ENCODE measurements at regions not wholly inside any gene's neighbourhood (a gene's known extent, or its start where the extent isn't known, plus 50 kb on each side); places are given as distances from the start of the nearest gene placed in this dataset.

DNA sequence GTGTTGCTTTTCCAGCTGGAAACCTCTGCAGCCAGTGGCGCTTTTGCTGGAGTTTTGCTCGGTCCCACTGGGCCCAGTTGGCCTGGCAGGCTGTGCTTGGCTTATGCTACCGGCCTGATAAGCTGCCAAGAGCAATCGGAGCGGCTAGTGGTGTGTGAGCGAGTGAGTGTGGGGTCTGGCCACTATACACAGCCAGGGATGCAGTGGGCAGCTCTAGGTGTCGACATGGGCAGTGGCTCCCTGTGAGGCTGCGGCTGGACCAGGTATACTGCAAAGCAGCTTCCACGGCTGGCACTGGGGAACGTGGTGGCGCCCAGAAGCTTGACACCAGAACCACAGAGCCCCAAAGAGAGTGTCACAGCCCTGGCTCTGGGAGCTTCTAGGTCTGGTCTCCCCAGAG is 996.5 kb downstream of the GRIK2 start:
- no peaks in the 10 kb centered on the region for H3K79me2 ChIP-seq (ENCODE audit: control insufficient read depth in 1 of 2, insufficient read depth in 2 of 2, low read length in 2 of 2)
- H2BK15ac ChIP-seq (ENCODE audit: low read length), result no peak overlapping the region
- no peak overlapping the region for H3K4me3 ChIP-seq (ENCODE audit: extremely low read depth in 1 of 4, insufficient read depth in 2 of 4, low read depth in 3 of 4, low read length in 4 of 4)
- no peak overlapping the region for H3K56ac ChIP-seq (replicated peaks; ENCODE audit: insufficient read length, low read depth, low read length)
- H3K9me3 ChIP-seq (ENCODE audit: insufficient read depth in 2 of 2, low read depth in 1 of 2, low read length in 1 of 2), result no peaks in the 10 kb centered on the region
- H2BK5ac ChIP-seq (ENCODE audit: low read depth, low read length), result no peak overlapping the region
- H4K5ac ChIP-seq (ENCODE audit: insufficient read length, low read depth, low read length), result no peak overlapping the region
- no peaks in the 10 kb centered on the region for H3K27me3 ChIP-seq (replicated peaks in 1 of 4; ENCODE audit: control insufficient read depth in 3 of 4, extremely low read depth in 1 of 4, insufficient read depth in 3 of 4, low read length in 3 of 4)
- no peak overlapping the region for H3K4ac ChIP-seq (replicated peaks; ENCODE audit: insufficient read length, low read depth, low read length)
- no peaks in the 10 kb centered on the region for H4K20me1 ChIP-seq (replicated peaks in 1 of 2; ENCODE audit: control insufficient read depth in 1 of 2, insufficient read depth in 2 of 2, low read length in 2 of 2)
- H2BK20ac ChIP-seq (ENCODE audit: low read length), result no peak overlapping the region
- H3K9ac ChIP-seq (replicated peaks in 1 of 4; ENCODE audit: extremely low read depth in 1 of 4, low read depth in 3 of 4, low read length in 3 of 4), result no peak overlapping the region
- POLR2A ChIA-PET (ENCODE audit: partially characterized antibody), result no interaction called here
- H3K23ac ChIP-seq (ENCODE audit: insufficient read length), result no peak overlapping the region
- no peaks in the 10 kb centered on the region for H3K23me2 ChIP-seq (ENCODE audit: low read depth, low read length)
- DNase-seq (ENCODE audit: low read depth in 1 of 2, low spot score in 2 of 2) (no peak), FAIRE-seq (no peak)
- H3K4me2 ChIP-seq (ENCODE audit: insufficient read depth in 1 of 2, low read depth in 2 of 2, low read length in 2 of 2), result no peak overlapping the region
- H3K79me1 ChIP-seq (ENCODE audit: low read depth, low read length), result no peaks in the 10 kb centered on the region
- H2AFZ ChIP-seq (ENCODE audit: low read length), result 0 out of 2 replicates have a peak overlapping the region, but pooled peaks have one; percentile 22
- H3K18ac ChIP-seq (ENCODE audit: extremely low read depth, low read length), result no peak overlapping the region; the same call in 1 of the 2 replicates
- H4K91ac ChIP-seq (replicated peaks; ENCODE audit: insufficient read length, low read length), result no peak overlapping the region
- H3K4me1 ChIP-seq (replicated peaks in 1 of 4; ENCODE audit: control insufficient read depth in 3 of 4, insufficient read depth in 4 of 4, low read length in 3 of 4), result no peaks in the 10 kb centered on the region
- H2AK5ac ChIP-seq (ENCODE audit: low read depth, low read length), result no peak overlapping the region
- 97% methylated on average over 11 of the region's 11 CpGs; no CpG with 5 or more reads in 1 of the 2 experiments for WGBS, 2 experiments (ENCODE audit: extremely low coverage in 1 of 2, insufficient coverage in 1 of 2, insufficient read length in 1 of 2, insufficient replicate concordance in 2 of 2, low coverage in 1 of 2, low lambda C conversion rate in 2 of 2, missing lambda C conversion rate in 1 of 2)
- no peak overlapping the region for H2BK120ac ChIP-seq (replicated peaks; ENCODE audit: low read depth, low read length)
- H3K14ac ChIP-seq (ENCODE audit: insufficient read length), result no peak overlapping the region
- CTCF ChIA-PET (ENCODE audit: partially characterized antibody), result no interaction called here
- H2BK12ac ChIP-seq (ENCODE audit: low read depth, low read length), result no peak overlapping the region
- no peak overlapping the region for H4K8ac ChIP-seq (ENCODE audit: extremely low read depth, insufficient read depth, low read length)
- H3K27ac ChIP-seq (ENCODE audit: low read depth, low read length), result no peak overlapping the region
- no peaks in the 10 kb centered on the region for H3K36me3 ChIP-seq (ENCODE audit: control insufficient read depth in 2 of 4, insufficient read depth in 4 of 4, low read length in 3 of 4)
- no peak for TF ChIP-seq RAD21 (IDR thresholded peaks at IDR 0.05 in 1 of 2, conservative IDR thresholded peaks at IDR 0.05 in 1 of 2; ENCODE audit: low read depth in 2 of 2, low read length in 2 of 2)
- TF ChIP-seq, protein P1, sequence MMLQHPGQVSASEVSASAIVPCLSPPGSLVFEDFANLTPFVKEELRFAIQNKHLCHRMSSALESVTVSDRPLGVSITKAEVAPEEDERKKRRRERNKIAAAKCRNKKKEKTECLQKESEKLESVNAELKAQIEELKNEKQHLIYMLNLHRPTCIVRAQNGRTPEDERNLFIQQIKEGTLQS (IDR thresholded peaks at IDR 0.05; ENCODE audit: insufficient read depth, low read depth, low read length), result no peak
- no peak for TF ChIP-seq TAF7 (optimal IDR thresholded peaks at IDR 0.05; ENCODE audit: borderline replicate concordance, low read depth, low read length)
- no peak for TF ChIP-seq JUN (IDR thresholded peaks at IDR 0.05; ENCODE audit: low read depth, low read length)
- TF ChIP-seq, protein P2, sequence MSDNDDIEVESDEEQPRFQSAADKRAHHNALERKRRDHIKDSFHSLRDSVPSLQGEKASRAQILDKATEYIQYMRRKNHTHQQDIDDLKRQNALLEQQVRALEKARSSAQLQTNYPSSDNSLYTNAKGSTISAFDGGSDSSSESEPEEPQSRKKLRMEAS (IDR thresholded peaks at IDR 0.05), result no peak
- no peak for TF ChIP-seq SIN3A (conservative IDR thresholded peaks at IDR 0.05 in 1 of 2, IDR thresholded peaks at IDR 0.05 in 1 of 2; ENCODE audit: low read depth in 1 of 2, low read length in 2 of 2)
- no peak for TF ChIP-seq CEBPB (IDR thresholded peaks at IDR 0.05; ENCODE audit: low read depth, low read length)
- no peak for TF ChIP-seq EGR1 (IDR thresholded peaks at IDR 0.05; ENCODE audit: borderline replicate concordance, low read depth, low read length)
- no peak for TF ChIP-seq POLR2A (IDR thresholded peaks at IDR 0.05; ENCODE audit: control extremely low read depth in 1 of 2, low read depth in 2 of 2, low read length in 2 of 2)
- no peak for TF ChIP-seq SRF (IDR thresholded peaks at IDR 0.05; ENCODE audit: low read depth, low read length)
- no peak for TF ChIP-seq EP300 (IDR thresholded peaks at IDR 0.05; ENCODE audit: borderline replicate concordance in 1 of 2, low read depth in 2 of 2, low read length in 2 of 2)
- no peak for TF ChIP-seq SIX5 (IDR thresholded peaks at IDR 0.05; ENCODE audit: low read depth, low read length)
- TF ChIP-seq NANOG (IDR thresholded peaks at IDR 0.05; ENCODE audit: insufficient read depth, low read depth, low read length, poor library complexity, severe bottlenecking), result no peak
- TF ChIP-seq BCL11A (IDR thresholded peaks at IDR 0.05; ENCODE audit: low read depth in 2 of 2, low read length in 2 of 2), result no peak

Measured in H1 (cell line).